Upper lobe of left lung (tissue), 4 donors: ENCODE measurements at regions not wholly inside any gene's neighbourhood (a gene's known extent, or its start where the extent isn't known, plus 50 kb on each side); places are given as distances from the start of the nearest gene placed in this dataset.

Source experiments
- CTCF ChIP-seq, 6 experiments: fragments of 450-650 bp in 4 of 6; fragments of 200-600 bp in 2 of 6; sonication (generic) in 2 of 6; IDR thresholded peaks; one replicate each; pipeline ENCODE4 v1.5.1; 2016 to 2019; ENCODE audit warnings: antibody characterized with exemption in 6 of 6
- POLR2A ChIP-seq, 4 donors: fragments of 450-650 bp; IDR thresholded peaks; one replicate each; pipeline ENCODE4 v1.5.1; 2016 to 2017; ENCODE audit warnings: antibody characterized with exemption in 4 of 4, mild to moderate bottlenecking in 2 of 4
- POLR2AphosphoS5 ChIP-seq, 2 donors: sonication (generic); formaldehyde crosslinking; IDR thresholded peaks; one replicate each; pipeline ENCODE4 v1.5.1; 2017; ENCODE audit warnings: antibody characterized with exemption in 2 of 2

DNA sequence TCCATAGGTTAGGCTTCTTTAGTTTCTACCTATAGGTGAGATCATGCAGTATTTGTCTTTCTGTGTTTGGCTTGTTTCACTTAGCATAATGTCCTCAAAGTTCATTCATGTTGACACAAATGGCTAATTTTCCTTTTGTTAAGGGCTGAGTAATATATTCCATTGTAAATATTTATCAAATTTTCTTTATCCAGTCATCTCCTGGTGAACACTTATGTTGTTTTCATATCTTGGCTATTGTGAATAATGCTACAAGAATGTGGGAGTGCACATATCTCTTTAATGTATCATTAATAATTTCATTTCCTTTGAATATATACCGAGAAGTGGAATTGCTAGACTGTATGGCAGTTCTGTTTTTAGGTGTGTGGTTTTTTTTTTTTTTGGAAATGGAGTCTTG, 250.9 kb upstream of the SEMA6D start:
- no peak for TF ChIP-seq CTCF (IDR thresholded peaks at IDR 0.05)
- no peak for TF ChIP-seq POLR2A (IDR thresholded peaks at IDR 0.05)
- TF ChIP-seq POLR2AphosphoS5 (IDR thresholded peaks at IDR 0.05), result no peak
